ENCODE measurements at regions not wholly inside any gene's neighbourhood (a gene's known extent, or its start where the extent isn't known, plus 50 kb on each side); places are given as distances from the start of the nearest gene placed in this dataset.

- Histone ChIP-seq H3K9me3 (ENCODE audit: control insufficient read depth, low read depth, low read length) (no peaks in the 10 kb centered on the region), H3K4me3 (ENCODE audit: control insufficient read depth in 2 of 3, extremely low read depth in 1 of 3, insufficient read depth in 2 of 3, low read depth in 1 of 3, low read length in 3 of 3) (no peak overlapping the region), H2AFZ (ENCODE audit: control insufficient read depth, low read length) (no peak overlapping the region), H3K27ac (ENCODE audit: control insufficient read depth, insufficient read depth, low read length) (no peak overlapping the region), H3K27me3 (ENCODE audit: control insufficient read depth, extremely low read depth, insufficient read depth, low read length) (no peaks in the 10 kb centered on the region), H3K9ac (ENCODE audit: control insufficient read depth, extremely low read depth, insufficient read depth, low read length) (no peak overlapping the region), H3K4me1 (ENCODE audit: control insufficient read depth, extremely low read depth, insufficient read depth, low read length) (no peaks in the 10 kb centered on the region), H3K36me3 (ENCODE audit: control insufficient read depth in 2 of 2, extremely low read depth in 1 of 2, insufficient read depth in 2 of 2, low read length in 2 of 2) (no peaks in the 10 kb centered on the region), H3K9me1 (ENCODE audit: control insufficient read depth, extremely low read depth, insufficient read depth, low read length) (no peaks in the 10 kb centered on the region), H3K4me2 (ENCODE audit: control insufficient read depth, extremely low read depth, insufficient read depth, low read depth, low read length) (no peak overlapping the region), H4K20me1 (ENCODE audit: control insufficient read depth, extremely low read depth, insufficient read depth, low read length) (no peaks in the 10 kb centered on the region), H3K79me2 (ENCODE audit: control insufficient read depth, insufficient read depth, low read length) (no peaks in the 10 kb centered on the region)
- DNase-seq (ENCODE audit: low read depth, low spot score) (no peak), FAIRE-seq (no peak)
- dilution Hi-C loops (cut with MboI; ENCODE audit: extremely low pct_ligation_motif_present, low sequenced_read_pairs): no loop called here
- no peak for TF ChIP-seq EZH2 (IDR thresholded peaks at IDR 0.05; ENCODE audit: low read length)
- TF ChIP-seq CTCF (optimal IDR thresholded peaks at IDR 0.05 in 1 of 3, IDR thresholded peaks at IDR 0.05 in 1 of 3, conservative IDR thresholded peaks at IDR 0.05 in 1 of 3; ENCODE audit: extremely low read depth in 1 of 3, insufficient read depth in 2 of 3, low read length in 3 of 3): peak; percentile 65 to 91 (median 90)
Measured at GRCh38 chr1:30232288-30232899, 491.0 kb downstream of the MATN1 start.

GRCh38 chr1:30229960-30230359, 493.4 kb downstream of the MATN1 start:
- dilution Hi-C loops (cut with MboI; ENCODE audit: extremely low pct_ligation_motif_present, low sequenced_read_pairs): no loop called here
- no peaks in the 10 kb centered on the region for H4K20me1 ChIP-seq (ENCODE audit: control insufficient read depth, extremely low read depth, insufficient read depth, low read length)
- H3K27ac ChIP-seq (ENCODE audit: control insufficient read depth, insufficient read depth, low read length): no peak overlapping the region
- no peak for TF ChIP-seq CTCF (optimal IDR thresholded peaks at IDR 0.05 in 1 of 3, IDR thresholded peaks at IDR 0.05 in 1 of 3, conservative IDR thresholded peaks at IDR 0.05 in 1 of 3; ENCODE audit: extremely low read depth in 1 of 3, insufficient read depth in 2 of 3, low read length in 3 of 3)
- TF ChIP-seq EZH2 (IDR thresholded peaks at IDR 0.05; ENCODE audit: low read length): no peak
- no peak overlapping the region for H3K4me3 ChIP-seq (ENCODE audit: control insufficient read depth in 2 of 3, extremely low read depth in 1 of 3, insufficient read depth in 2 of 3, low read depth in 1 of 3, low read length in 3 of 3)
- no peaks in the 10 kb centered on the region for H3K36me3 ChIP-seq (ENCODE audit: control insufficient read depth in 2 of 2, extremely low read depth in 1 of 2, insufficient read depth in 2 of 2, low read length in 2 of 2)
- no peak for FAIRE-seq
- H3K9ac ChIP-seq (ENCODE audit: control insufficient read depth, extremely low read depth, insufficient read depth, low read length): no peak overlapping the region
- H3K27me3 ChIP-seq (ENCODE audit: control insufficient read depth, extremely low read depth, insufficient read depth, low read length): no peaks in the 10 kb centered on the region
- H3K9me1 ChIP-seq (ENCODE audit: control insufficient read depth, extremely low read depth, insufficient read depth, low read length): no peaks in the 10 kb centered on the region
- no peaks in the 10 kb centered on the region for H3K4me1 ChIP-seq (ENCODE audit: control insufficient read depth, extremely low read depth, insufficient read depth, low read length)
- no peak overlapping the region for H2AFZ ChIP-seq (ENCODE audit: control insufficient read depth, low read length)
- no peaks in the 10 kb centered on the region for H3K9me3 ChIP-seq (ENCODE audit: control insufficient read depth, low read depth, low read length)
- no peak overlapping the region for H3K4me2 ChIP-seq (ENCODE audit: control insufficient read depth, extremely low read depth, insufficient read depth, low read depth, low read length)
- H3K79me2 ChIP-seq (ENCODE audit: control insufficient read depth, insufficient read depth, low read length): no peaks in the 10 kb centered on the region
- no peak for DNase-seq (ENCODE audit: low read depth, low spot score)

Measured in keratinocyte (primary cell).